A549 (cell line): ENCODE measurements at regions not wholly inside any gene's neighbourhood (a gene's known extent, or its start where the extent isn't known, plus 50 kb on each side); places are given as distances from the start of the nearest gene placed in this dataset.

Source experiments
- ATAC-seq, 2 experiments: fragments of 200-7000 bp in 1 of 2; fragments of >200 bp in 1 of 2; cut with Nextera tagmentation in 1 of 2; cut with Tn5 transposase in 1 of 2; 3 replicates each; pipeline versions ENCODE4 v1.8.0 to v1.9.1; 2018 to 2020; ENCODE audit warnings: mild to moderate bottlenecking in 1 of 2, moderate library complexity in 1 of 2
- CTCF ChIA-PET: fragments of 300-600 bp; sonication (Branson Sonifier 250); formaldehyde crosslinking; extraction: SDS; loops from one replicate; lab custom pipeline; 2021; ENCODE audit warnings: antibody characterized with exemption, inconsistent platforms; lab: Yijun Ruan, JAX
- POLR2A ChIA-PET: fragments of 350-600 bp; formaldehyde crosslinking; extraction: SDS; loops from one replicate; lab custom pipeline; 2021; ENCODE audit warnings: antibody characterized with exemption, inconsistent platforms; lab: Yijun Ruan, JAX
- DNase-seq, 2 experiments: peaks; one replicate each; pipeline versions ENCODE4 v3.0.0 to v3.0.0-alpha.2; 2011 to 2016; ENCODE audit warnings: low read depth in 1 of 2, low spot score in 1 of 2
- FAIRE-seq: peaks from 2 replicates; lab custom pipeline; 2011; peaks lifted over from hg19 to GRCh38; lab: Jason Lieb, UNC
- H3K27ac ChIP-seq, 2 experiments: fragments of >200 bp; sonication (Bioruptor Twin); formaldehyde crosslinking; 3 replicates each; pipeline ENCODE4 v1.5.1; 2016 to 2017
- H3K4me1 ChIP-seq: fragments of >200 bp; sonication (Bioruptor Twin); formaldehyde crosslinking; 3 replicates; pipeline ENCODE4 v1.6.1; 2016
- H3K4me2 ChIP-seq: fragments of >200 bp; sonication (Bioruptor Twin); formaldehyde crosslinking; 3 replicates; pipeline ENCODE4 v1.6.1; 2016
- H3K4me3 ChIP-seq: fragments of >200 bp; sonication (Bioruptor Twin); formaldehyde crosslinking; 3 replicates; pipeline ENCODE4 v1.5.1; 2016
- H3K9me3 ChIP-seq: fragments of >200 bp; sonication (Bioruptor Twin); formaldehyde crosslinking; 3 replicates; pipeline ENCODE4 v1.6.1; 2016
- ATOH8 ChIP-seq: fragments of 250-450 bp; sonication (Bioruptor Pico); IDR thresholded peaks from 2 replicates; pipeline ENCODE4 v1.5.0; 2020; ENCODE audit warnings: low read depth, mild to moderate bottlenecking, moderate library complexity
- BHLHE40 ChIP-seq: IDR thresholded peaks from 2 replicates; pipeline ENCODE4 v1.6.1; 2012; ENCODE audit warnings: low read depth, low read length, inconsistent platforms
- CBX2 ChIP-seq: fragments of 200-600 bp; sonication (generic); IDR thresholded peaks from 2 replicates; pipeline ENCODE4 v1.6.1; 2016; ENCODE audit warnings: low read depth, mild to moderate bottlenecking, borderline replicate concordance
- CEBPB ChIP-seq, 2 experiments: fragments of >200 bp in 1 of 2; sonication (Bioruptor Twin) in 1 of 2; formaldehyde crosslinking in 1 of 2; IDR thresholded peaks; 2 replicates each; pipeline ENCODE4 v1.6.1; 2012 to 2016
- E2F6 ChIP-seq: IDR thresholded peaks from 2 replicates; pipeline ENCODE4 v1.6.1; 2012; ENCODE audit warnings: low read depth, borderline replicate concordance
- EHMT2 ChIP-seq: fragments of 200-600 bp; sonication (generic); IDR thresholded peaks from 2 replicates; pipeline ENCODE4 v1.6.1; 2016; ENCODE audit warnings: antibody characterized with exemption, low read depth, mild to moderate bottlenecking, moderate library complexity
- ESRRA ChIP-seq: fragments of 150-350 bp; IDR thresholded peaks from 2 replicates; pipeline ENCODE4 v1.6.1; 2014; ENCODE audit warnings: mild to moderate bottlenecking, low read length, borderline replicate concordance
- FOSB ChIP-seq: fragments of 250-450 bp; sonication (Bioruptor Pico); IDR thresholded peaks from 2 replicates; pipeline ENCODE4 v1.5.0; 2020; ENCODE audit warnings: mild to moderate bottlenecking, moderate library complexity
- JUN ChIP-seq, 2 experiments: fragments of >200 bp; sonication (Bioruptor Twin); formaldehyde crosslinking; IDR thresholded peaks; 2 replicates in 1 of 2; 3 replicates in 1 of 2; pipeline ENCODE4 v1.6.1; 2016 to 2017
- JUNB ChIP-seq: fragments of >200 bp; sonication (Bioruptor Twin); formaldehyde crosslinking; IDR thresholded peaks from 2 replicates; pipeline ENCODE4 v1.6.1; 2016
- MAX ChIP-seq: IDR thresholded peaks from 2 replicates; pipeline ENCODE4 v1.6.1; 2012
- PHF8 ChIP-seq: fragments of 200-600 bp; sonication (generic); IDR thresholded peaks from 2 replicates; pipeline ENCODE4 v1.6.1; 2016; ENCODE audit warnings: low read depth, mild to moderate bottlenecking, antibody characterized with exemption, moderate library complexity, borderline replicate concordance
- POLR2A ChIP-seq: IDR thresholded peaks from 2 replicates; pipeline ENCODE4 v1.6.1; 2012; ENCODE audit warnings: mild to moderate bottlenecking, low read length
- RAD21 ChIP-seq, 2 experiments: fragments of >200 bp in 1 of 2; sonication (Bioruptor Twin) in 1 of 2; formaldehyde crosslinking in 1 of 2; IDR thresholded peaks in 1 of 2; conservative IDR thresholded peaks in 1 of 2; 2 replicates in 1 of 2; 3 replicates in 1 of 2; pipeline ENCODE4 v1.6.1; 2012 to 2018; ENCODE audit warnings: inconsistent platforms in 1 of 2
- RARB ChIP-seq: fragments of 250-450 bp; sonication (Bioruptor Pico); IDR thresholded peaks from 2 replicates; pipeline ENCODE4 v1.8.0; 2021; ENCODE audit warnings: mild to moderate bottlenecking, moderate library complexity
- RNF2 ChIP-seq: fragments of 200-600 bp; sonication (generic); IDR thresholded peaks from 2 replicates; pipeline ENCODE4 v1.6.1; 2016; ENCODE audit warnings: low read depth, mild to moderate bottlenecking, antibody characterized with exemption, moderate library complexity, borderline replicate concordance
- SMC3 ChIP-seq: fragments of >200 bp; sonication (Bioruptor Twin); formaldehyde crosslinking; IDR thresholded peaks from 3 replicates; pipeline ENCODE4 v1.6.1; 2018; ENCODE audit warnings: inconsistent platforms
- USF2 ChIP-seq: fragments of 450-650 bp; IDR thresholded peaks from 2 replicates; pipeline ENCODE4 v1.6.1; 2014; ENCODE audit warnings: antibody characterized with exemption
- ZC3H11A ChIP-seq: fragments of 450-650 bp; IDR thresholded peaks from 2 replicates; pipeline ENCODE4 v1.6.1; 2014; ENCODE audit warnings: antibody characterized with exemption, mild to moderate bottlenecking
- ZSCAN20 ChIP-seq: fragments of 250-450 bp; sonication (Bioruptor Pico); IDR thresholded peaks from 2 replicates; pipeline ENCODE4 v1.8.0; 2022; ENCODE audit warnings: mild to moderate bottlenecking, moderate library complexity
- WGBS: methylation state at CpG from one replicate; pipeline ENCODE4 v1.1.6; 2017; ENCODE audit errors: missing lambda C conversion rate; 5-methylcytosine and 5-hydroxymethylcytosine counted together

- no peak overlapping the region for H3K4me3 ChIP-seq
Measured at GRCh38 chr10:3009341-3009740, 58.0 kb upstream of the PFKP start.

GRCh38 chr10:3008518-3009195, 58.7 kb upstream of the PFKP start:
- H3K27ac ChIP-seq: no peak overlapping the region
- ATAC-seq: no peak

More at GRCh38 chr10:3009341-3009740, 58.0 kb upstream of the PFKP start:
- 0 out of 3 replicates have a peak overlapping the region, but pooled peaks have one; percentile 1 for H3K4me2 ChIP-seq
- CTCF ChIA-PET: interaction anchor here (1.7 to 2.6 kb wide), 2 partner anchors 13 to 34 kb away, joined by 3 to 12 read pairs; no protein-coding TSS in a partner anchor
- no peak for TF ChIP-seq ZSCAN20
- no peaks in the 10 kb centered on the region for H3K4me1 ChIP-seq
- 9% methylated on average over 6 of the region's 6 CpGs for WGBS
- POLR2A ChIA-PET: no interaction called here
- H3K27ac ChIP-seq: no peak overlapping the region
- DNase-seq (no peak), FAIRE-seq (no peak), ATAC-seq (no peak)
- peaks cover 4% of the 10 kb centered on the region; the same call in 1 of the 3 replicates for H3K9me3 ChIP-seq

GRCh38 chr10:3006607-3007006, 60.7 kb upstream of the PFKP start:
- Histone ChIP-seq H3K4me1 (no peaks in the 10 kb centered on the region), H3K27ac (no peak overlapping the region), H3K9me3 (no peaks in the 10 kb centered on the region), H3K4me3 (no peak overlapping the region), H3K4me2 (no peak overlapping the region)
- ChIA-PET CTCF (no interaction called here), POLR2A (no interaction called here)
- WGBS: 12% methylated on average over 1 of the region's 1 CpG
- DNase-seq (no peak), ATAC-seq (no peak), FAIRE-seq (no peak)
- TF ChIP-seq USF2: no peak
- TF ChIP-seq RARB (CRISPR knock-in tag): no peak
- TF ChIP-seq CEBPB (IDR thresholded peaks at IDR 0.05): no peak

More at GRCh38 chr10:3008518-3009195, 58.7 kb upstream of the PFKP start:
- Histone ChIP-seq H3K4me1 (no peaks in the 10 kb centered on the region), H3K9me3 (peaks cover 4% of the 10 kb centered on the region; the same call in 1 of the 3 replicates), H3K4me3 (no peak overlapping the region), H3K4me2 (0 out of 3 replicates have a peak overlapping the region, but pooled peaks have one; percentile 1)
- no peak for DNase-seq
- CTCF ChIA-PET: interaction anchor here (1.7 to 2.6 kb wide), 2 partner anchors 12 to 35 kb away, joined by 3 to 12 read pairs; no protein-coding TSS in a partner anchor
- TF ChIP-seq SMC3 (no peak), POLR2A (no peak), RAD21 (conservative IDR thresholded peaks at IDR 0.05 in 1 of 2, IDR thresholded peaks at IDR 0.05 in 1 of 2) (no peak), E2F6 (no peak), FOSB (CRISPR knock-in tag) (no peak), EHMT2 (no peak), JUNB (no peak), MAX (no peak)
- 38% methylated on average over 12 of the region's 12 CpGs for WGBS
- FAIRE-seq: no peak
- POLR2A ChIA-PET: no interaction called here

- Histone ChIP-seq H3K9me3 (no peaks in the 10 kb centered on the region), H3K27ac (no peak overlapping the region), H3K4me3 (no peak overlapping the region), H3K4me2 (no peak overlapping the region), H3K4me1 (no peaks in the 10 kb centered on the region)
- WGBS: 3% methylated on average over 3 of the region's 3 CpGs
- no peak for DNase-seq
- no peak for TF ChIP-seq BHLHE40
- no peak for TF ChIP-seq ESRRA
- TF ChIP-seq ATOH8: no peak
- TF ChIP-seq RNF2: no peak
- no peak for TF ChIP-seq ZC3H11A
- TF ChIP-seq USF2: no peak
- no peak for TF ChIP-seq PHF8
- TF ChIP-seq CBX2: no peak
- no peak for TF ChIP-seq JUN (IDR thresholded peaks at IDR 0.05)
- ChIA-PET POLR2A (no interaction called here), CTCF (no interaction called here)
- ATAC-seq: no peak
- no peak for FAIRE-seq
Measured at GRCh38 chr10:3006093-3006492, 61.3 kb upstream of the PFKP start.
